MM.1S (cell line): ENCODE measurements at regions not wholly inside any gene's neighbourhood (a gene's known extent, or its start where the extent isn't known, plus 50 kb on each side); places are given as distances from the start of the nearest gene placed in this dataset.
"Not testable (repeated sequence)": the region's sequence is repeated elsewhere in the genome, so short reads cannot be mapped to it uniquely, and the experiment has no call there.

Experiments
- DNase-seq: peaks from one replicate; pipeline ENCODE4 v3.0.0-alpha.2; 2015
- H2AFZ ChIP-seq: fragments of 300-600 bp; sonication (generic); 2 replicates; pipeline ENCODE4 v1.6.0; 2016; ENCODE audit warnings: antibody characterized with exemption, low read length
- H3F3A ChIP-seq: fragments of 300-600 bp; sonication (generic); 2 replicates; pipeline ENCODE4 v1.6.1; 2016; ENCODE audit warnings: mild to moderate bottlenecking, antibody characterized with exemption, low read length, moderate library complexity, mixed read lengths; ENCODE audit not compliant: insufficient read depth
- H3K27ac ChIP-seq: fragments of 300-600 bp; sonication (generic); 2 replicates; pipeline ENCODE4 v1.5.1; 2016; ENCODE audit warnings: mild to moderate bottlenecking, low read length
- H3K27me3 ChIP-seq: fragments of 300-600 bp; sonication (generic); replicated peaks from 2 replicates; pipeline ENCODE4 v1.6.0; 2016; ENCODE audit warnings: low read length; ENCODE audit not compliant: insufficient read depth
- H3K36me3 ChIP-seq: fragments of 300-600 bp; sonication (generic); replicated peaks from 2 replicates; pipeline ENCODE4 v1.6.1; 2016; ENCODE audit warnings: mild to moderate bottlenecking, low read length, mixed read lengths; ENCODE audit not compliant: insufficient read depth
- H3K4me1 ChIP-seq: fragments of 300-600 bp; sonication (generic); 2 replicates; pipeline ENCODE4 v1.6.1; 2016; ENCODE audit warnings: low read length, mixed read lengths
- H3K4me2 ChIP-seq: fragments of 300-600 bp; sonication (generic); 2 replicates; pipeline ENCODE4 v1.6.0; 2016; ENCODE audit warnings: low read depth, low read length
- H3K4me3 ChIP-seq: fragments of 300-600 bp; sonication (generic); 2 replicates; pipeline ENCODE4 v1.5.1; 2016; ENCODE audit warnings: low read length, mixed read lengths
- H3K79me2 ChIP-seq: fragments of 300-600 bp; sonication (generic); 2 replicates; pipeline ENCODE4 v1.6.1; 2016; ENCODE audit warnings: mixed run types, low read length, mixed read lengths
- H3K9ac ChIP-seq: fragments of 300-600 bp; sonication (generic); 2 replicates; pipeline ENCODE4 v1.6.1; 2016; ENCODE audit warnings: low read length, mixed read lengths
- H3K9me2 ChIP-seq: fragments of 300-600 bp; sonication (generic); replicated peaks from 2 replicates; pipeline ENCODE4 v1.6.1; 2016; ENCODE audit warnings: mild to moderate bottlenecking, low read length, mixed read lengths; ENCODE audit not compliant: insufficient read depth
- H3K9me3 ChIP-seq: fragments of 300-600 bp; sonication (generic); replicated peaks from 2 replicates; pipeline ENCODE4 v1.6.1; 2016; ENCODE audit warnings: mild to moderate bottlenecking, low read length, mixed read lengths; ENCODE audit not compliant: insufficient read depth
- H4K20me1 ChIP-seq: fragments of 300-600 bp; sonication (generic); 2 replicates; pipeline ENCODE4 v1.6.1; 2016; ENCODE audit warnings: mild to moderate bottlenecking, low read length, moderate library complexity, mixed read lengths; ENCODE audit not compliant: insufficient read depth

DNA sequence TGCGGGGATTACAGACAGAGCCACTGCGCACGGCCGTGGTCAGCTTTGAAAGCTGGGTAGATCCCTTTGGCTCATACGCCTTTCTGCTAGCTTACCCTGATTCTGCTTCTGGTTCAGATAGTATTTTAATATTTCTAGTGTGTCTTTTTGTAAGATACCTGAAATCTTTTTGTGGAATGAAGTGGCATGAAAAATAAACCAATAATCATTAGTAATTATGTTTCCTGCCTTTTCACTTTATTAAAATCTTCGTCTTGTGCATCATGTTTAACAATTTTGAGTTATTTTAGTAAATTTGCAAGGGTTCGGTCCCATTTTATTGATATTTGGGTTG lies 82.5 kb upstream of the TNK2 start:
- peak overlapping the region; percentile 65 for H3K4me3 ChIP-seq
- H4K20me1 ChIP-seq, H3K27me3 ChIP-seq, H3K36me3 ChIP-seq, H3K9me2 ChIP-seq, H3K9me3 ChIP-seq, H3K27ac ChIP-seq, H3F3A ChIP-seq, H3K79me2 ChIP-seq, H3K4me1 ChIP-seq: not testable (repeated sequence)
- H2AFZ ChIP-seq: peak overlapping the region; percentile 96
- DNase-seq: peak; percentile 5
- H3K4me2 ChIP-seq: peak overlapping the region; percentile 46; the same call in 1 of the 2 replicates
- peak overlapping the region; percentile 62 for H3K9ac ChIP-seq

- H3K27ac ChIP-seq, H3K9me2 ChIP-seq, H3K9me3 ChIP-seq, H3K36me3 ChIP-seq, H3K27me3 ChIP-seq, H4K20me1 ChIP-seq, H3F3A ChIP-seq, H3K79me2 ChIP-seq, H3K4me1 ChIP-seq: not testable (repeated sequence)
- Histone ChIP-seq H2AFZ (peak overlapping the region; percentile 96), H3K4me3 (peak overlapping the region; percentile 65), H3K4me2 (peak overlapping the region; percentile 46; the same call in 1 of the 2 replicates), H3K9ac (peak overlapping the region; percentile 65)
- DNase-seq: peak; percentile 94
Observed at GRCh38 chr3:195989921-195990840, 81.8 kb upstream of the TNK2 start.

GRCh38 chr3:195989197-195989920 lies 81.0 kb upstream of the TNK2 start:
- H3K36me3 ChIP-seq, H4K20me1 ChIP-seq, H3K79me2 ChIP-seq, H3K27me3 ChIP-seq, H2AFZ ChIP-seq, H3K9me2 ChIP-seq, H3F3A ChIP-seq, H3K9me3 ChIP-seq, H3K27ac ChIP-seq, H3K4me1 ChIP-seq: not testable (repeated sequence)
- peak; percentile 47 for DNase-seq
- Histone ChIP-seq H3K9ac (peak overlapping the region; percentile 65), H3K4me2 (0 out of 2 replicates have a peak overlapping the region, but pooled peaks have one; percentile 43), H3K4me3 (peak overlapping the region; percentile 64)

DNA sequence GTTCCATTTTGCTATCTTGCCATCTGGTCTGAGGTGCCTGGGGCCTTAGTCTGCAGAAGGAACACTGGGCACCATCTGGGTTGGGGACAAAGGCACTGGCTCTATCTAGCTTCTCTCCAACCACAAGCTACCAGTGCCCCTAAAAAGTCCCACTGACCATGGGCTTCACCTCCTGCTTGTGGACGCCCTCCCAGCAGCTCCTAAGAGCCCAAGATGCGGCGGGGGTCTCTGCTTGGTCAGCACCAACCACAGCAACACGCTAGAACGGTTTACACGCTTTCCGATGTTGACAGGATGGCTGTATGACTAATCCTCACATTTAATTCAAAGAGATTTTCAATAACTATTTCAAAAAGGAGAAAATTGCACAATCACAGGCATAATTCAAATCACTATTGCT lies 80.4 kb upstream of the TNK2 start:
- not testable (repeated sequence) for H3F3A ChIP-seq, DNase-seq, H3K4me3 ChIP-seq, H3K9ac ChIP-seq, H3K4me1 ChIP-seq, H3K27me3 ChIP-seq, H3K27ac ChIP-seq, H3K36me3 ChIP-seq, H2AFZ ChIP-seq, H3K4me2 ChIP-seq, H4K20me1 ChIP-seq, H3K9me2 ChIP-seq, H3K9me3 ChIP-seq, H3K79me2 ChIP-seq

DNA sequence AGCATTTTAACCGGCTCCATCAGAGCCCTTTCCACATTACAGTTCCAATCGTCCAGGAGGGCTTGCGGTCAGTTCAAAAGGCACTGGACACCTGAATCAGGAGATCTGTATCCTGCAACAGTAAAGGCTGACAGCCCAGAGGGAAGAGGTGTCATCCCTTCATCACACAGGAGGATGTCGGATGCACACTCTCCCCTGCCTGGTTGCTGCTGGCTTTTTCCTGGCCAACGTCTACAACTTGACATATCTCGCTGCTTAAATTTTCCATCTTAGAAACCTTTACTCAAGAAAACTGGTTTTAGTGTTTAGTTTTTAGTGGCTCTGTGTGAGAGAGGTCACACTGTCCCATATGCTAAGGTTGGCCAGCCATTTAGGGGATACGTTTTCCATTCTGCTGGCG lies 78.7 kb upstream of the TNK2 start:
- DNase-seq, H3K4me3 ChIP-seq, H3F3A ChIP-seq, H3K4me2 ChIP-seq, H3K9ac ChIP-seq, H3K9me2 ChIP-seq, H3K79me2 ChIP-seq, H2AFZ ChIP-seq, H3K27ac ChIP-seq, H4K20me1 ChIP-seq, H3K4me1 ChIP-seq, H3K9me3 ChIP-seq, H3K36me3 ChIP-seq, H3K27me3 ChIP-seq: not testable (repeated sequence)

GRCh38 chr3:195986576-195986975 lies 78.2 kb upstream of the TNK2 start:
- not testable (repeated sequence) for H4K20me1 ChIP-seq, H3K27ac ChIP-seq, H3K9ac ChIP-seq, H3K4me3 ChIP-seq, H3K79me2 ChIP-seq, H2AFZ ChIP-seq, H3F3A ChIP-seq, H3K27me3 ChIP-seq, H3K9me3 ChIP-seq, DNase-seq, H3K9me2 ChIP-seq, H3K4me2 ChIP-seq, H3K36me3 ChIP-seq, H3K4me1 ChIP-seq

GRCh38 chr3:195985348-195985920 lies 77.1 kb upstream of the TNK2 start:
- H3F3A ChIP-seq, H3K27ac ChIP-seq, H3K4me1 ChIP-seq, H3K27me3 ChIP-seq, DNase-seq, H3K9me2 ChIP-seq, H3K9ac ChIP-seq, H3K9me3 ChIP-seq, H2AFZ ChIP-seq, H3K4me2 ChIP-seq, H4K20me1 ChIP-seq, H3K79me2 ChIP-seq, H3K36me3 ChIP-seq, H3K4me3 ChIP-seq: not testable (repeated sequence)
